DMS153 treated with DMSO at 0.1 percent for 48 hours (cell line): ENCODE measurements at regions not wholly inside any gene's neighbourhood (a gene's known extent, or its start where the extent isn't known, plus 50 kb on each side); places are given as distances from the start of the nearest gene placed in this dataset.
"Not testable (repeated sequence)": the region's sequence is repeated elsewhere in the genome, so short reads cannot be mapped to it uniquely, and the experiment has no call there.

Experiments used
- DNase-seq: peaks from one replicate; lab custom pipeline; 2025; ENCODE audit not compliant: unreplicated experiment; lab: John Stamatoyannopoulos, UW

GRCh38 chr6:150495126-150495525, 104.6 kb upstream of the PLEKHG1 start:
- DNase-seq, result no peak

GRCh38 chr6:150496629-150497028, 103.1 kb upstream of the PLEKHG1 start:
- DNase-seq, result no peak

GRCh38 chr6:150499882-150500312, 99.8 kb upstream of the PLEKHG1 start:
- no peak for DNase-seq

- not testable (repeated sequence) for DNase-seq
Measured at GRCh38 chr6:150500568-150500967, 99.1 kb upstream of the PLEKHG1 start.

- no peak for DNase-seq
Measured at GRCh38 chr6:150503041-150503440, 96.6 kb upstream of the PLEKHG1 start.

- no peak for DNase-seq
Measured at GRCh38 chr6:150503586-150504339, 95.9 kb upstream of the PLEKHG1 start.

GRCh38 chr6:150507361-150507760, 92.3 kb upstream of the PLEKHG1 start:
- not testable (repeated sequence) for DNase-seq

- DNase-seq, result no peak
Measured at GRCh38 chr6:150510576-150510975, 89.1 kb upstream of the PLEKHG1 start.

GRCh38 chr6:150511313-150511712, 88.4 kb upstream of the PLEKHG1 start:
- no peak for DNase-seq

GRCh38 chr6:150514806-150515380, 84.8 kb upstream of the PLEKHG1 start:
- DNase-seq, result no peak

- DNase-seq, result no peak
Measured at GRCh38 chr6:150516199-150516598, 83.5 kb upstream of the PLEKHG1 start.

- no peak for DNase-seq
Measured at GRCh38 chr6:150517175-150517574, 82.5 kb upstream of the PLEKHG1 start.

GRCh38 chr6:150521482-150521881, 78.2 kb upstream of the PLEKHG1 start:
- no peak for DNase-seq

- DNase-seq, result not testable (repeated sequence)
Measured at GRCh38 chr6:150523216-150523615, 76.5 kb upstream of the PLEKHG1 start.

GRCh38 chr6:150525300-150525699, 74.4 kb upstream of the PLEKHG1 start:
- DNase-seq, result no peak

GRCh38 chr6:150527100-150527499, 72.6 kb upstream of the PLEKHG1 start:
- no peak for DNase-seq

- no peak for DNase-seq
Measured at GRCh38 chr6:150528648-150529285, 70.9 kb upstream of the PLEKHG1 start.

GRCh38 chr6:150529646-150530045, 70.0 kb upstream of the PLEKHG1 start:
- DNase-seq, result no peak

- DNase-seq, result no peak
Measured at GRCh38 chr6:150531957-150532356, 67.7 kb upstream of the PLEKHG1 start.

- no peak for DNase-seq
Measured at GRCh38 chr6:150534553-150534952, 65.1 kb upstream of the PLEKHG1 start.

GRCh38 chr6:150535151-150535804, 64.4 kb upstream of the PLEKHG1 start:
- DNase-seq, result no peak

GRCh38 chr6:150535818-150536220, 63.9 kb upstream of the PLEKHG1 start:
- no peak for DNase-seq
